ENCODE measurements at regions not wholly inside any gene's neighbourhood (a gene's known extent, or its start where the extent isn't known, plus 50 kb on each side); places are given as distances from the start of the nearest gene placed in this dataset.

DNA sequence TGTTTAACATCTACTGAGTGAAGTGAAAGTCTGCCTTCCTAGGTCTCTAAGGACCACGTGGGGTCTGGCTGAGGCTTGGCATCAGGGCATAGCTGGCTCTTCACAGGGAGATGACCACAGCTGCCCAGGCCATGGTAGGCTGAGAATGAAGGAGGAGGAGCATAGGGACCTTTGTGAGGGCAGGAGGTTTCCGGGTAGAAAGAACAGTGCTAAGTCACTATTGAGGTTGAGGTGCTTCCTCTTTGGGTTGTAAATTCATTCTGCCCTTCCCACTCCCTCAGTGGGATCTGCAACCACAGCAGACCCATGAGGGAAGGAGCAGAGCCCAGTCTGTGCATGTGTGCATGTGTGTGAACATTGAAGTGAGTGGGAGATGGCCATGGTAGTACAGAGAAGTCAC lies 909.6 kb downstream of the VRK1 start:
- in situ Hi-C loops (cut with HindIII; ENCODE audit: low sequenced_read_pairs): no loop called here
- H3K4me3 ChIP-seq (ENCODE audit: low read depth, low read length): no peak overlapping the region
- TF ChIP-seq, protein P1, sequence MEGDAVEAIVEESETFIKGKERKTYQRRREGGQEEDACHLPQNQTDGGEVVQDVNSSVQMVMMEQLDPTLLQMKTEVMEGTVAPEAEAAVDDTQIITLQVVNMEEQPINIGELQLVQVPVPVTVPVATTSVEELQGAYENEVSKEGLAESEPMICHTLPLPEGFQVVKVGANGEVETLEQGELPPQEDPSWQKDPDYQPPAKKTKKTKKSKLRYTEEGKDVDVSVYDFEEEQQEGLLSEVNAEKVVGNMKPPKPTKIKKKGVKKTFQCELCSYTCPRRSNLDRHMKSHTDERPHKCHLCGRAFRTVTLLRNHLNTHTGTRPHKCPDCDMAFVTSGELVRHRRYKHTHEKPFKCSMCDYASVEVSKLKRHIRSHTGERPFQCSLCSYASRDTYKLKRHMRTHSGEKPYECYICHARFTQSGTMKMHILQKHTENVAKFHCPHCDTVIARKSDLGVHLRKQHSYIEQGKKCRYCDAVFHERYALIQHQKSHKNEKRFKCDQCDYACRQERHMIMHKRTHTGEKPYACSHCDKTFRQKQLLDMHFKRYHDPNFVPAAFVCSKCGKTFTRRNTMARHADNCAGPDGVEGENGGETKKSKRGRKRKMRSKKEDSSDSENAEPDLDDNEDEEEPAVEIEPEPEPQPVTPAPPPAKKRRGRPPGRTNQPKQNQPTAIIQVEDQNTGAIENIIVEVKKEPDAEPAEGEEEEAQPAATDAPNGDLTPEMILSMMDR (IDR thresholded peaks at IDR 0.05; ENCODE audit: low read depth, low read length, missing control alignments): no peak
- DNase-seq (ENCODE audit: low read depth): no peak

DNA sequence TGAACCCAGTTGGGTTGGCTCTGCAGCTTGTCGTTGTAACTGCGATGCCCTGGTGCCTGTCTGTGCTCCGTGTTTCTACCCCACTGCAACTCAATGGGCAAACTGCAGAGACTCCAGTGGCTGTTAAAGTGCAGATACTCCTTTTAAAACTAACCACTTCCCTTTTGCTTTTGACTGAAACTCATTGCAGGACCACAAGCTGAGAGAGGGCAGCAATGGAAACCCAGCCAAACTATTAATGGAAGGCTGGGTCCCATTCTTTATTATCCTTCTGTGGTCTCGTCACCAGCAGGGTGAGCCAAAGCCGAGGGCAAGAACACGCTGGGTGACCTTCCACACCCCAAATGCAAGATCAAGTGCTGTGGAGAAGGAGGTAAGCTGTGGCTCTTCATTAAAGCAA lies 910.4 kb downstream of the VRK1 start:
- TF ChIP-seq, protein P1 (IDR thresholded peaks at IDR 0.05; ENCODE audit: low read depth, low read length, missing control alignments): no peak
- in situ Hi-C loops (cut with HindIII; ENCODE audit: low sequenced_read_pairs): no loop called here
- H3K4me3 ChIP-seq (ENCODE audit: low read depth, low read length): no peak overlapping the region
- DNase-seq (ENCODE audit: low read depth): no peak

GRCh38 chr14:97709552-97709951 lies 912.4 kb downstream of the VRK1 start:
- DNase-seq (ENCODE audit: low read depth): no peak
- in situ Hi-C loops (cut with HindIII; ENCODE audit: low sequenced_read_pairs): no loop called here
- H3K4me3 ChIP-seq (ENCODE audit: low read depth, low read length): no peak overlapping the region
- TF ChIP-seq, protein P1 (IDR thresholded peaks at IDR 0.05; ENCODE audit: low read depth, low read length, missing control alignments): no peak

GRCh38 chr14:97710726-97711125 lies 913.5 kb downstream of the VRK1 start:
- TF ChIP-seq, protein P1 (IDR thresholded peaks at IDR 0.05; ENCODE audit: low read depth, low read length, missing control alignments): no peak
- in situ Hi-C loops (cut with HindIII; ENCODE audit: low sequenced_read_pairs): no loop called here
- no peak overlapping the region for H3K4me3 ChIP-seq (ENCODE audit: low read depth, low read length)
- no peak for DNase-seq (ENCODE audit: low read depth)

DNA sequence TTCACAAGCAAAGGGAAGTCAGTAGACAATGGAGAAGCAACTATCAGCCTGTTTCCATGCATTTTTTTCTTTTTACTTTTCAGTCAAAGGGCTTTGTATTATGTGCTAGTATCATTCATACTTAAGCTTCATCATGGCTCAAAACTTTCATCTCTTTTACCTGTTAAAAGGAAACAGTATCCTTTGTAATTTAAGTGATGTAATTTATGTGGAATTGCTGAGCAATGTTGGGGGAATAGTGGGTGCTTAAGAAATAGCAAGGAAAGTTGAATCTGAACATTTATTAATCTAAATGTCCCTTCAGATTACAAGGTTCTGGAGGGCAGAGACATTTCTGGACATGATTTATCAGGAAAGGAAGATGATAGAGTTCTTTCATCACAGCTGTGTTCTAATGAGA lies 915.3 kb downstream of the VRK1 start:
- DNase-seq (ENCODE audit: low read depth): no peak
- H3K4me3 ChIP-seq (ENCODE audit: low read depth, low read length): no peak overlapping the region
- TF ChIP-seq, protein P1 (IDR thresholded peaks at IDR 0.05; ENCODE audit: low read depth, low read length, missing control alignments): no peak
- in situ Hi-C loops (cut with HindIII; ENCODE audit: low sequenced_read_pairs): no loop called here

- no peak overlapping the region for H3K4me3 ChIP-seq (ENCODE audit: low read depth, low read length)
- TF ChIP-seq, protein P1 (IDR thresholded peaks at IDR 0.05; ENCODE audit: low read depth, low read length, missing control alignments): no peak
- in situ Hi-C loops (cut with HindIII; ENCODE audit: low sequenced_read_pairs): no loop called here
- DNase-seq (ENCODE audit: low read depth): no peak
Measured at GRCh38 chr14:97713023-97713422, 915.8 kb downstream of the VRK1 start.
